Vagina (tissue), 2 donors: ENCODE measurements at regions not wholly inside any gene's neighbourhood (a gene's known extent, or its start where the extent isn't known, plus 50 kb on each side); places are given as distances from the start of the nearest gene placed in this dataset.

ENCODE experiments used
- DNase-seq, 2 donors: peaks; one replicate each; pipeline ENCODE4 v3.0.0-alpha.2; 2017; ENCODE audit errors: extremely low spot score in 2 of 2
- H3K27ac ChIP-seq: fragments of 200-600 bp; sonication (generic); one replicate; pipeline ENCODE4 v1.5.1; 2019
- H3K27me3 ChIP-seq: fragments of 200-600 bp; sonication (generic); one replicate; pipeline ENCODE4 v1.5.1; 2019
- H3K36me3 ChIP-seq, 2 donors: fragments of 200-600 bp; sonication (generic); one replicate each; pipeline ENCODE4 v1.5.1; 2017 to 2019
- H3K4me1 ChIP-seq: fragments of 200-600 bp; sonication (generic); one replicate; pipeline ENCODE4 v1.5.1; 2019
- H3K4me3 ChIP-seq, 2 donors: fragments of 200-600 bp; sonication (generic); 1 replicate in 1 of 2; 2 replicates in 1 of 2; pipeline ENCODE4 v1.5.1; 2016 to 2019
- H3K9me3 ChIP-seq: fragments of 200-600 bp; sonication (generic); one replicate; pipeline ENCODE4 v1.5.1; 2019
- CTCF ChIP-seq, 3 experiments: fragments of 450-650 bp in 2 of 3; fragments of 200-600 bp in 1 of 3; sonication (generic) in 1 of 3; IDR thresholded peaks; one replicate each; pipeline ENCODE4 v1.5.1; 2017 to 2019; ENCODE audit warnings: antibody characterized with exemption in 3 of 3, mild to moderate bottlenecking in 2 of 3, moderate library complexity in 2 of 3
- POLR2A ChIP-seq, 2 donors: fragments of 450-650 bp; IDR thresholded peaks; one replicate each; pipeline ENCODE4 v1.6.1; 2017; ENCODE audit warnings: antibody characterized with exemption in 2 of 2, mild to moderate bottlenecking in 2 of 2, moderate library complexity in 2 of 2
- POLR2AphosphoS5 ChIP-seq, 2 donors: sonication (generic); formaldehyde crosslinking; IDR thresholded peaks; one replicate each; pipeline ENCODE4 v1.9.0; 2017; ENCODE audit warnings: antibody characterized with exemption in 2 of 2, mild to moderate bottlenecking in 2 of 2, low read depth in 1 of 2; ENCODE audit not compliant: insufficient read depth in 1 of 2
- intact Hi-C: fragments of 100-400 bp; cut with DNase I; formaldehyde crosslinking; loops from one replicate; pipeline ENCODE4 v1.15.1; 2023

GRCh38 chr7:40922316-40922670 is 780.6 kb downstream of the INHBA start:
- no peaks in the 10 kb centered on the region for H3K9me3 ChIP-seq
- no peak for TF ChIP-seq CTCF (IDR thresholded peaks at IDR 0.05)
- TF ChIP-seq POLR2AphosphoS5 (IDR thresholded peaks at IDR 0.05; ENCODE audit: insufficient read depth in 1 of 2, low read depth in 1 of 2), result no peak
- no peak for TF ChIP-seq POLR2A (IDR thresholded peaks at IDR 0.05)
- H3K36me3 ChIP-seq, result no peaks in the 10 kb centered on the region
- no peak for DNase-seq
- no peaks in the 10 kb centered on the region for H3K27me3 ChIP-seq
- no peaks in the 10 kb centered on the region for H3K4me1 ChIP-seq
- H3K4me3 ChIP-seq, result no peak overlapping the region
- intact Hi-C loops, result no loop called here
- no peak overlapping the region for H3K27ac ChIP-seq

GRCh38 chr7:40921589-40922315 is 781.1 kb downstream of the INHBA start:
- H3K9me3 ChIP-seq, result no peaks in the 10 kb centered on the region
- no peak overlapping the region for H3K4me3 ChIP-seq
- DNase-seq, result no peak
- no peaks in the 10 kb centered on the region for H3K27me3 ChIP-seq
- no peaks in the 10 kb centered on the region for H3K36me3 ChIP-seq
- TF ChIP-seq POLR2A (IDR thresholded peaks at IDR 0.05) (no peak), POLR2AphosphoS5 (IDR thresholded peaks at IDR 0.05; ENCODE audit: insufficient read depth in 1 of 2, low read depth in 1 of 2) (no peak), CTCF (IDR thresholded peaks at IDR 0.05) (no peak)
- H3K27ac ChIP-seq, result no peak overlapping the region
- intact Hi-C loops, result no loop called here
- no peaks in the 10 kb centered on the region for H3K4me1 ChIP-seq

DNA sequence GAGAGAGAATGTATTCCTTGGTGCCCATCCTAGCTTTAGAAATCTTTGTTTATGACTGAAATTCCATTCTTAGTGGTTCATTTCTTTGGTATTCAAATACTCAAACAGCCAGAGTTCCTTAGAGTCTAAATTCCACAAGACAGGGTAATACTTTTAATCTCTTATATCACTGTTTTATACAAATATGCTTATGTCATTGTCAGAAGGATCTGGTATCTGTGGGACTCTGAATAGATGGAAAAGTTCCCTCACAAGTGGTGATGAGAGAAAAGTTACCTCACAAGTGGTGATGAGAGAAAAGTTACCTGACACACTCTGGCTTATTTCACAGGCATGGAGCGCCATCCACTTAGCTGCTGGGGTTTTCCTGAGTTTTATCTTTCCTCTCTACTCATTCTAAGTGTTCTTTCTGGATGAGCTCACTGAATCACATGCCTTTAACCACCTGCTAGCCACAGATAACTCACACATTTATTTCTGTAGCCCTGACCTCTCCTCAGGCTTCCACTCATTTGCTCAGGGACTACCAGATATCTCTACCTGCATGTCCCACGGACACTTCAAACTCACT is 784.0 kb downstream of the SUGCT start:
- H3K27ac ChIP-seq, result no peak overlapping the region

DNA sequence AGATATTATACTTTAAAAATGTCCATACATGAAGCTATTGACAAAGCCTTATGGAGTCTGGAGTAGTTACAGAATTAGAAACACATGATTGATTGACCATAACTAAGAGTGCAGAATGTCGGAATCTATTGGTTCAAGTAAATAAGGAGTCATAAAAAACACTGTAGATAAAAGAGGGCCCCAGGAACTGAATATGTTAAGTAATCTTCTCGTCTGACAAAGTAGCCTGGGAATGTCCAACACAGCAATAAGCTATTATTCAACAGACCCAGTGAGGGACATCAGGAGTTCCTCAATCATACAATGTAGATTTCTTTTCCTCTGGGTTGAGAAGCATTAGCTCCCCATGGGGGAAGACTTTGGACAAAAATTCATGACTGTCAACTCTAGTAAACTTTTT is 782.0 kb downstream of the SUGCT start:
- intact Hi-C loops, result no loop called here
- Histone ChIP-seq H3K9me3 (no peaks in the 10 kb centered on the region), H3K4me3 (no peak overlapping the region), H3K27me3 (no peaks in the 10 kb centered on the region), H3K4me1 (no peaks in the 10 kb centered on the region), H3K27ac (no peak overlapping the region), H3K36me3 (no peaks in the 10 kb centered on the region)
- DNase-seq, result no peak
- TF ChIP-seq CTCF (IDR thresholded peaks at IDR 0.05), result no peak
- no peak for TF ChIP-seq POLR2A (IDR thresholded peaks at IDR 0.05)
- TF ChIP-seq POLR2AphosphoS5 (IDR thresholded peaks at IDR 0.05; ENCODE audit: insufficient read depth in 1 of 2, low read depth in 1 of 2), result no peak

More for the DNA sequence above, 784.0 kb downstream of the SUGCT start:
- Histone ChIP-seq H3K4me3 (no peak overlapping the region), H3K27me3 (no peaks in the 10 kb centered on the region), H3K4me1 (no peaks in the 10 kb centered on the region), H3K36me3 (no peaks in the 10 kb centered on the region), H3K9me3 (no peaks in the 10 kb centered on the region)
- TF ChIP-seq POLR2A (IDR thresholded peaks at IDR 0.05) (no peak), POLR2AphosphoS5 (IDR thresholded peaks at IDR 0.05; ENCODE audit: insufficient read depth in 1 of 2, low read depth in 1 of 2) (no peak), CTCF (IDR thresholded peaks at IDR 0.05) (no peak)
- no peak for DNase-seq
- intact Hi-C loops, result no loop called here

DNA sequence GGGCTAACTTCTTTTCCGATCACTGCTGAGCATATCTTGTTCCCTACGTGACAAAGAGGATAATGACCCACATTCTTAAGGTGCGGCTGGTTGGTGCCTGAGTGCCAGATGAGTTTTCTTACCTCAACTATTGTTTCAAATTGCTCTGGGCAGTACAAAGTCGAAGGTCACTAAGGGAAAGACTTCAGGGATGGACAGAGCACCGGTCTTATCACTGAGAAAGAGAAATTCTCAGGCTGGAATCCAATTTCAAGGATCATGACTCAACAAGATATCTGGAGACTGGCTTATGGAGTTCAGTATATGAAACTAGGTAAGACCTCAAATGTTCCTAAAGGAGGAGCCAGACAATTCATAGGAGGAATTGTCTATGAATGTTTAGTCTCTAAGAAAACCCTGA is 780.3 kb downstream of the SUGCT start:
- no peak for TF ChIP-seq POLR2A (IDR thresholded peaks at IDR 0.05)
- no peak for TF ChIP-seq CTCF (IDR thresholded peaks at IDR 0.05)
- no peak for TF ChIP-seq POLR2AphosphoS5 (IDR thresholded peaks at IDR 0.05; ENCODE audit: insufficient read depth in 1 of 2, low read depth in 1 of 2)
- H3K9me3 ChIP-seq, result no peaks in the 10 kb centered on the region
- H3K27me3 ChIP-seq, result no peaks in the 10 kb centered on the region
- H3K4me3 ChIP-seq, result no peak overlapping the region
- DNase-seq, result no peak
- no peak overlapping the region for H3K27ac ChIP-seq
- intact Hi-C loops, result no loop called here
- H3K4me1 ChIP-seq, result no peaks in the 10 kb centered on the region
- no peaks in the 10 kb centered on the region for H3K36me3 ChIP-seq
